G401 (cell line): ENCODE measurements at regions not wholly inside any gene's neighbourhood (a gene's known extent, or its start where the extent isn't known, plus 50 kb on each side); places are given as distances from the start of the nearest gene placed in this dataset.

Source experiments
- DNase-seq: peaks from one replicate; pipeline ENCODE4 v3.0.0-alpha.2; 2015; ENCODE audit warnings: low spot score
- in situ Hi-C: cut with HindIII; loops from 2 replicates; pipeline ENCODE4 v1.10.0; 2016; ENCODE audit warnings: low sequenced_read_pairs, mixed read lengths

DNA sequence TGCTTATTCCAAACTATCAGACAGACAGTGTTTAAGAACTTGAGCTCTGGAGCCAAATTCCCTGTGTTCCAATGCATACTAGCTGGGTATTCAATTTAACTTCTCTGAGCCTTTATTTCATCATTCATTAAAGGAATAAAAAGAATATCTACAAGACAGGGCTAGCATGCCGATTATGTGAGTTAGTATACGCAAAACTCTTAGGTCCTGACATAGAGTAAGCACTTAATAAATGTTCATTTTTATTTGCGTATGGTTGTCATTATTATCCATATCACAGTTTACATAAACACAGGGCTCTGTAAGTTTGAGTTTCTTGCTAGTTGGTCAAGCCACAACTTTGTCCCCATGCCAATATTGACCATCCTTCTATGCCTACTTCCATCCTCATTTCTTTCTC is 161.5 kb downstream of the NUAK1 start:
- DNase-seq: no peak
- in situ Hi-C loops: no loop called here

DNA sequence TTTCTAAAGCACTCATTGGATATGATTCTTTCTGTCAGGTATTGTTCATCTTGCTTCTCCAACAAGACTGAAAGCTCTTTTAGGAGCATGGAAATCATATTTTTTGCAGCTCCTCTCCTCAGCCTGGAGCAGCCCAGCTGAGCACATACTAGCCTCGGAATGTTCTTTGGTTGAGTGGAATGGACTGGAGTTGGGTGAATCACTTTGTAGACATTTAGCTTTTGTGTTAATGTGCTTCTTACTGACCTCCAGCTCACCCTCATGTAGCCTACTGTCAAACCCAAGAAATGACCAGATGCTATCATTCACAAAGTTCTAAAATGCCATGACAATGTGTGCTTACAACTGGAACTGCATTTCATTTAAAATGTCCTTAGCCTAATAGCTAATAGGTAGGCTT is 161.1 kb downstream of the NUAK1 start:
- in situ Hi-C loops: no loop called here
- DNase-seq: no peak

DNA sequence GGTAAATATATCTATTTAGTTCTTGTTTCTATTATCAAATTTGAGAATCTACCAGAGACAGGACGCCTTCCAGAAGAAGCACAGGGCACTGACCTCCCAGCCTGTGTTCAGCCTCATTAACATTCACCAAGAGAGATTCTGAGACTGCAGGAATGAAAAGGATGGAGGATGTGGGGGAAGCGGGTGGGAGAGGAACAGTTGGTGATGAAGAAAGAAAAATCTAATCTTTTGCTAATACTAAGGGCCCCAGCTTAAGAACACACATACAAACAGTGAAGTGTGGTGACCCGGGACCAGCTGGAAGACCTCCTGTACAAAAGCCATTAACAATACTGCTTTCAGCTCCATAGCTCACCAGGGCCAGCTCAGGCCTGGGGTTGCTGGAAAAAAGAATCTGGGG is 160.5 kb downstream of the NUAK1 start:
- no peak for DNase-seq
- in situ Hi-C loops: no loop called here

DNA sequence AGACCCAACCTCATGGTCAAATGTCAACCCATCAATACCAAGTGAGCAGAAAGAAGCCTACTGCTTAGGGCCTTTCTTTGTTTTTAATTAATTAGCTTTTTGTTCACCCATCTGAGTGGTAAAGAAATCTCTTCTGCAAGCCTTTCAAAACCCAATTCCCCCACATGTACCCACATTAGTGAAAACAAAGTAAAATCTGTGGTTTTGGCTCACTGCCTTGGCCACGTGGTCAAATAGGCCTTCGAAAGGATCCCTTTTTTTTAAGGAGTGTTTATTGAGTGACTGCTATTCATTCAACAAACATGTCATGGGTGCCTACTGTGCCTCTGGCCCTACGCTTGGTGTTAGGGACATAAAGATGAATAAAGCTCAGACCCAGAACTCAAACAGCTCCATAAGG is 160.1 kb downstream of the NUAK1 start:
- DNase-seq: no peak
- in situ Hi-C loops: no loop called here

DNA sequence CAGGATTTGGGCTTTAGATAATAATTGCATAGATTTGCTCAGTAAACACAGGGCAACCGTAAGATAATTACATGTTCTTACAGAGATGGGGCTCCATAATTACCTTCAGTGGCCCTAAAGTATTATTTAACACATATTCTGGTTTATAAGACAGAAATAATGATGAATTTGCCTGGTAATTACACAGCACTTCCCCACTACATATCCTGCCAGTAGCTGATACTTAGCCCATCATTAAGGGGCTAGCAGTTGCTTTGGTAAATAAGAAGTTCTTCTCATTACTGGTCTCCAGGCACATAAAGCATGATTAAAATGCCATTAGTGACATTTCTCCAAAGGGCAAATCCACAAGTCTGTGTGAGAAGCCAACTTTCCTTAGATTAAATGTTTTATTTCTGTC is 158.7 kb downstream of the NUAK1 start:
- in situ Hi-C loops: no loop called here
- no peak for DNase-seq

DNA sequence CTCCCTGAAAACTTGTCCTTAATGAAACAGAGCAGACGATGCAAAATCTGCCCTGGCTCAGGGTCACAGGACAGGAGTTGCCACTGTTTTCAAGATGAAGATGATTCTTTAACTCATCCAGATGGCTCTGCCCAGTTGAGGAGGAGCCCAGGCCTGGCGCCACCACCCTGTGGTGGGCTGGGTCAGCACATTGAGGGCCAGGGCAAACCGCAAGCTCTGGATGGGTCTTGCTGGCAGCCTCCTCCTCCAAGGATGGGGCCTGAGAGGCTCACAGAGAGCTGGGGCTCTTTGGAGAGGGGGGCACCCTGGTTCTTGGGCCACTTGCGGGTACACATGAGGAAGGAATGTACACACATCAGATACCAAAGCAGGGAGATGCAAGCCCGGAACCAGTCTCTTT is 158.2 kb downstream of the NUAK1 start:
- in situ Hi-C loops: no loop called here
- no peak for DNase-seq

DNA sequence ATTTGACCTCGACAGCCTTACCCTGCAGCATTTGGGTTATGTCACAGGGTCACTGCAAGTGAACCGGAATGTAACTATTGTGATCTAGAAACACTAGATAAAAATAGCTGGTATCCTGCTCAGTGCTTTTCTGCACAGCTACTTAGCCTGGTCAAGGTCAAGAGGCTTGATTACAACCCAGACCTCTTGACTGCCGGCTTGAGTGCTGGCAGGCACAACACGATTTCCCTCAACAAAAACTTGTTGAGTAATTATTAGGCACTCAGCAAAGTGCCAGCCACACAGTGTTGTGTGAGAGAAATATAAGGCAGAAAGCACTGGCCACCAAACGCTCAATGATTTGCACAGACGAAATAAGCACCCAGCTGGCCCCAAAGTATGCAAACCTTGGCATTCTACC is 156.7 kb downstream of the NUAK1 start:
- in situ Hi-C loops: no loop called here
- no peak for DNase-seq

DNA sequence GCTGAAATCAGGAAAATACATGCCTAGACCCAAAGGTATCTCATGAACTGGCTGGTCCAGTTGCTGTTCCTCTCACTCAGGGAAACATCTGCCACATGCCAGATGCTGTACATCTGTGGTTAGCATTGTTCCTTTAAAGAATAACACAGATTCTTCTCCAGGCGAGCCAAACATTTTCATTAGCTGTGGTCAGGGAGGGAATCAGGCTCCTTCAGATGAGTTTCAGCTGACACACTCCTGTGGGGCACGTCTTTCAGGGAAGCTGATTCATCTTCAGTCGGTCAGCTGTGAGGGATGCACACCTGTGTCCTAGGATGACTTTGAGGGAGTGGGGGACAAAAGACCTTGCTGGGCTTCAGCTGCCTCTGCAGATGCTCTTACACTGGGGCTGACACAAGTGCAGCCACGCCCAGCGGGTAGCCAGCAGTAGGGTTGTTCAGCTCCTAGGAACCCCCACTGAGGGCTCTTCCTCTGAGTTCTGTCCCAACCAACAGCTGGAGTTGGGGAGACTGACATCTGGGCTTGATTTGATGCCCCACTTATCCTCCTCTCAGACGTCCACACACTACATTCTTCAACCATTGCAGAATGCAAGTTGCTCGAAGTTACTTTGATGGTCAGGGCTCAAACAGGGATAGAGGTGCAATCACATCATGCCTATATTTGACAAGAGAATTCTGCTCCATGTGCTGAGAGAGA is 155.0 kb downstream of the NUAK1 start:
- no peak for DNase-seq
- in situ Hi-C loops: no loop called here

DNA sequence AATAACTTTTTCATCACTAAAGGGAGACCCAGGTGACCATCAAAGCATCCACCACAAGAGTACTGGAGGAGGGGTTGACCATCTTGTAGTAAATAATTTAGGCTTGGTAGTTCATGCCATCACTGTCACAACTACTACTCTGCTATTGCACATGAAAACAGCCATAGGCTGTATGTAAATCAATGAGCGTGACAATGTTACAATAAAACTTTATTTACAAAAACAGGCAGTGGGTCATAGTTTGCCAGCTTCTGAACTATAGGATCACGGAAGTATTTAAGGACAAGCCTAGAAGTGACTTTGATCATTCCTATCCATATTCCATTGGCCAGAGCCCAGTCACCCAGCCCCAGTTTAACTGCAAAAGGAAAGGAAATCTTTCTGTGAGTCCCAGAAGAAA is 153.4 kb downstream of the NUAK1 start:
- in situ Hi-C loops: no loop called here
- no peak for DNase-seq

DNA sequence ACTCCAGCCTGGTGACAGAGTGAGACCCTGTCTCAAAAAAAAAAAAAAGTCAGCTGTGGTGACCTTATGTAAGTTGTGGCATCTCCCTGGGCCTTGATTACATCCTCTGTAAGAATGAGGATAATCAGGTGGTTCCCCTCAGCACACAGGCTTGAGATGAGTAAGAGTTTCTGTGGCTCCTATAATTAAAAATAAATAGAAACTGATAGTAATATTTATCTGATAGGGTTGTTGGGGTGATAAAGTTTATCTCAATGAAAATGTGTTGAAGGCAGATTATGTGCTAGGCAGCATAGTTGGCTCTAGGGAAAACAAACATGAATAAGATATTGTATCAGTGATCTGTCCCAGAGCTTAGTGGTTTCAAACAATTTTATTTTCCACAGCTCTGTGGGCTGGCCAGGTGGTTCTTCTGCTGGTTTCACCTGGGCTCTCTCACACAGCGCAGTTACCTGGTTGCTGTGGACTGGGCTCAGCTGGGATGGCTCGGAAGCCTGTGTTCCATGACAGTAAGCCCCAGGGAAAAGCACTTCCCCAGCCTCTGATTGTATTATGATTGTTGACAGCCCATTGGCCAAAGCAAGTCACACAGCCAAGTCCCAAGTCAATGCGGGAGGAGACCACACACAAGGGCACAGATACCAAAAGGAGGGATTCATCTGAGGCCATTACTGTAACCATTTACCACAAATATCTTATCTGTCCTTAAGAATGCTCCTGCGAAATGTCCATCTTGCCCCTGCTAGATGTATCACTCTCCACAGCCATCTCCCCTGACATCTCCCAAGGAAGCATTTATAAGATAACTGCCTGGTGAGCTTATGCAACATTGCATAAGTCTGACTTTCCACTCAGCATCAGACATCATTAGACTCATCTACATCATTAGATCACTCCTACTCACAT is 151.7 kb downstream of the NUAK1 start:
- in situ Hi-C loops: no loop called here
- no peak for DNase-seq

DNA sequence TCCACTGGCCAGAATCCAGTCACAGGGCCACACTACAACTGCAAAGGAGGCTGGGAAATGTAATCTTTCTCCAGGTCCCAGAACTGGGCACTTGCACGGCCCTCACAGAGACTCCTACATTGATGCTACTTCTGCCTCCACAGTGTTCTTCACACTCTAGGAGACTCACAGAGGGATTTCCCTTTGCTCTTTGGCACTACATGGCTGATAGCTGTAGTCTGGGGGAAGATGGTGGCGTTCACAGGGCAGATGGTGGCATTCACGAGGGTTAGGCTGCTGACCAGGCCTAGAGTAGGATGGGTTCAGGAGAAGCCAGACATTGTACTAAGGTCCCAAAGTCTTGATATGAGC is 151.1 kb downstream of the NUAK1 start:
- in situ Hi-C loops: no loop called here

DNA sequence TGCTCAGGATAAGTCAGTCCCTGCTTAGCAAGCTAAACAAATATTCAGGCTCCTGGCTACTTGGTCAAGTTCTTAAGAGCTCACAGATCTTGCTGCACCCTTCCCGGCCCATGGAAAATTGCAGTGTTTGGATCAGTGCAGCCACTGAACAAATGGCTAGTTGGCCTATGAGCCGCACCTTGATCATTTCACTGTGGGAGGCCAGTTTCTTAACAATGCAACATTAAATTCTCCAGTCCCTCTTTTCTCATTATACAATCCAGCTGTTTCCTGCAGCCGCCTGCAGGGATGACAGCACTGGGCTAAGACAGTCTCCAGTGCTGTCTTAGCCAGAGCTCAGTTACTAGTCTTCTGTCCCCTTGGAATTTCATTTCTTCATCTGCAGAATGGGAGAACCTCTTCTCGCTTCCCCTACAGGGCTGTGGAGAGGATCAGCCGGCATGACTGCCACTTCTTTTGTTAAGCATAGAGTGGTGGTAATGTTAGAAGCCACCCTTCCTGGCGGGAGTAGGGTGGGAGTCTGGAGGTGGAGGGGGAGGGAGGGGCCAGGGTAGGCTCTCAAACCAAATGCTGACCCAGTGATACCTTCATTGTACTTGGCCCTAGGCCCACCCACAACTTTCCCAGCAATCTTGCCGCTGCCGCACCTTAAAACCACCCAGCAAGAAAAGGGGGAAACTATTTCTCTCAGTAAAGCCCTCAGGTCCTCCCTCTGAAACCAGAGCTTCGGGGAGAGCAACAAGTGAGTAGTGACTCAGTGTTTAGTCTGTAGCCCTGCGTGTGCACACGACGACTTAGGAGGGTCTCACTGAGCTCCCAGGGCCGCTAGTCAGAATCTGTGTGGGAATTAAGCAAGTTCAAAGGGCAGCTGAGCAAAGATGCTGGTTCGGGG is 145.7 kb downstream of the NUAK1 start:
- in situ Hi-C loops: no loop called here
- no peak for DNase-seq

More for the DNA sequence above, 151.1 kb downstream of the NUAK1 start:
- no peak for DNase-seq

DNA sequence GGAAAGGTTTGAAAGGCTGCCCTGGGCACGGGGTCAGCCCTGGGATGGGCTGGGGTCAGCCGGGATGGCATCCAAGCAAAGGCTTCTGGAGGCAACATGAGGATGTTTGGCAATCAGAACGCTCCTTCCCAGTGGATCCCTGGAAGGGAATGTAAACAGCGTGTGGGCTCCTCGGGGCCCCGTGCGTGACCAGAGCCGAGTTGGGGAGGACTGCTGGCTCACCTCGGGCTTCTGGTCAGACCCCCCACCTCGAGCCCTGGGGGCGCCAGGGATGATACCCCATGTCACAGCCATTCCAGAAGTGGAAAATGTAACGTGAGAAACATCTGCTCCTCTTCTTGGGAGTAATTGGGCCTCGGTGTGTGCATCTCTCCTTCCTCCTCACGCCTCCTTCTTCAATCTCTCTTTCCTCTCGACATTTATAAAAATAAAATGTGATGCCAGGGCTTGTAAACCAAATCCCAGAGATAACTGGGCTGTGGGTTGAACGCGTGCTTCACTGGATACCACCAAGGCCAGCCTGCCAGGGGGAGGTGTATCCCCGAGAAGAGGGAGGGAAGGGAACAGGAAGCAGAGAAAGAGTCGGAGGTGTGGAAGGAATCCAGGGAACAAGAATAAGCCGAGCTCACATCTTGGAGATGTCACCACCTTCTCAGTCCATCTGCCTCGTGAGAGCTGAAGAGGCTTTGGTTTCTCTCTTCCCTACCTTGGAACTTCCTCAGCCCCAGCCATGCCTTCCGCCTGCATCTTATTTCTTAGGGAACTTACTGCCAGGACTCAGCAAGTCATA is 144.8 kb downstream of the NUAK1 start:
- in situ Hi-C loops: no loop called here
- no peak for DNase-seq

DNA sequence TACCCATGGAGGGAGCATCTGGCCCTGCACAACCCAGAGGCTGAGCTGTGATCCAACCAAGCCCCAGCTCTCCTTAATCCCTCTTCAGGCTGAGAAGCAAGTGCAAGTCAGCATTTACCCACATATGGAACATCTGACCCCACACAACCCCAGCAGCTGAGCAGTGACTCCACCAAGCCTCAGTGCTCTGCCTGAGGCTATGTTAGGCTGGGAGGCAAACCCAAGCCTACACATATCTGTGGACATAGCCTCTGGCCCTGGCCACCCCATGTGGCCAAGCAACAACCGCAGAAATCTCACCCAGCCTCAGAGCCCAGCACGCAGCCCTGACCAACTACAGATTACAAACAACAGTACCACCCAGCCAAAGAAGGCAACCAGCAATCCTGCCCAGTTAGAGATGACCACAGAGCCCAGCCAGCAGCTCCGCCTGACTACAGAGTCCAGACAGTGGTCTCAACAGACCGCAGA is 142.8 kb downstream of the NUAK1 start:
- in situ Hi-C loops: no loop called here
- no peak for DNase-seq

DNA sequence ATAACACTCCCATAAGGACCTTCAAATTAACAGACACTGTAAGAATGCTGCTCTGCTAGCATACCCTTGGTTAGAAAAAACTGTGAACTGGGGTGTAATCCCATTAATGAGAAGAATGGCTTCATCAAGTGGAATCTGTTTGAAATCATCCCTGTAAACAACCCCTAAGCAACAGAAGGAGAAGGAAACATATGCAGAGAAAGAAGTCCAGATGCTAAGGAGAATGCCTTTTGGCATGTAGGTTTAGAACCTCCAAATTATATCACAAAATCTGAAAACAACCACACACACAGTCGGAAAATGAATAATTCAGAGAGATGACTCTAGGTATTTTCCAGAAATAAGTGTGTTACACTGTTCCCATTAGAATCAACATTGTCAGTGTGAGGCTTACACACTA is 140.2 kb downstream of the NUAK1 start:
- no peak for DNase-seq
- in situ Hi-C loops: no loop called here

DNA sequence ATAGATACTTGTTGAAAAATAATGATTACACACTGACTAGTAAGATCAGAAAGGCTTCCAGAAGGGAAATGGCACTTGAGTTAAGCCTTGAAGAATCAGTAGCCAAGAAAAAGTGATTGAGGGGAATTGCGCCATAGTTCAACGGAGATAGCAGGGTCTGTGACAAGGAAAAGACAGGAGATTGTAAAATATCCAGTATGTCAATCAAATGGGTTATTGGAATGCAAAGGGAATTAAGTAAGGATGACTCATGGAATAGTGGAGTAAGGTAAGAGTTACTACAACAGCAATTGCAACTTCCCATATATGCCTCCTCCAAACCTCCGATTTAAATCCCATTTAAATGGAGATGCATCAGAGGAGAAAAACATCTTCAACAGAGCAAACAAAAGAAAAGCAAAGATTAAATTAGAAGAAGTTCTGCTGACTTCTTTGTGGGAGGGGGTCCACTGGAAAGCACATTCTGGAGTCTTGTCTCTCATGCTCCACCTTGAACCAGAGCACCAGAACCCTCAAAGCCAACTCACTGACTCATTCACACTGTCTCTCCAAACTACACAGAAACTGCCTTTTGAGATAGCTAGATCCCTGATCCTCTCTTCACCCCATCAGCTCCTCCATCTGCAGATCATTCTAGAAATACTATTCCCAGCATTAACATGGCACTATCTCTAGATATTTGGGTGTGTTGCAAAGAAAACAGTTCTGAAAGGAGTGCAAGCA is 138.2 kb downstream of the NUAK1 start:
- in situ Hi-C loops: no loop called here
- DNase-seq: no peak

DNA sequence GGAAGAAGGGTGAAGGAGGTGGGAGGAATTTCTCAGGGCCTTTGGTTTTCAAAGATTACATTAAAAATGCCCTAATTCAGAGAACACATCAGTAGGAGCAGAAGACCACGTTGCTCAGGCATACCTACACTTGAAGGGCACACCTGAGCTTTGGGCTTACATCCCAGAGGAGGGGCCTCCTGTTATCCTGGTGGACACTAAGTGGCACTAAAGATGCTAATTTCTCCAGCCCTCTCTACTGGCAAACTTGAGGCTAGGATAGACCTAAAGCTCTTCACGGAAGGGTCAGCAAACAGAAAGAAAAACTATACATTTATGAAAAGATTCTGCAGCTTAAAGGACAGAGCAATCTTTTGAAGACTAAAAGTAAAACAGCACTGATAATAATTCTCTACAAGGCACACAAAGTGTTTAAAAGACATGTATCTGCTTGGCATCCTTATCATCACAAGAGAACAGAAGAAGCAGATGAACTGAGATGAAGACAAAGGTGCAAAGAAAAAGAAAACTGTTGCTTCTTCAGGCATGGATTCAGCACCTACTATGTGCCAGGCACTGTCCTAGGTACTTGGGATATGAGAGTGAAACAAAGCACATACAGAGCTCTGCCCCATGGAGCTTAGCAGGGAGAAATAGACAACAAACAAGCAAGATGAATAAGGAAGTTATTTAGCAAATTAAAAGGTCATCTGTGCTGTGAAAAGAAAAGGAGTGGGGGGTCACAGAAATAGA is 137.5 kb downstream of the NUAK1 start:
- in situ Hi-C loops: no loop called here
- no peak for DNase-seq

DNA sequence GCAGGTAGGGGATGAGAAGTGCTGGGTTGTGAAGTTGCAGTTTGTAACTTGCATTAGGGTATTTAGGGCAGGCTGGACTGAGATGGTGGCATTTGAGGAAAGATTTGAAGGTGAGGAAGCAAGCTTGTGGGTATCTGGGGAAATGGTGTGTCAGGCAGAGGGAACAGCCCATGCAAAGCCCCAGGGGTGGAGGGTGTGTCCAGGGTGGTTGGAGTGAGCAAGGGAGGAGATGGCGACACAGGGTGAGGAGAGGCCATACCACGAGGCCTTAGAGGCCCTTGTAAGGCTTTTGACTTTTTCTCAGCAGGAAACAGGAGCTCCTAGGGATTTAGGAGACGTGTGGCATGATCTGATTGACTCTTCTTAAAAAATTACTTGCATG is 136.9 kb downstream of the NUAK1 start:
- in situ Hi-C loops: no loop called here
- no peak for DNase-seq
